ENCODE measurements at regions not wholly inside any gene's neighbourhood (a gene's known extent, or its start where the extent isn't known, plus 50 kb on each side); places are given as distances from the start of the nearest gene placed in this dataset.

DNA sequence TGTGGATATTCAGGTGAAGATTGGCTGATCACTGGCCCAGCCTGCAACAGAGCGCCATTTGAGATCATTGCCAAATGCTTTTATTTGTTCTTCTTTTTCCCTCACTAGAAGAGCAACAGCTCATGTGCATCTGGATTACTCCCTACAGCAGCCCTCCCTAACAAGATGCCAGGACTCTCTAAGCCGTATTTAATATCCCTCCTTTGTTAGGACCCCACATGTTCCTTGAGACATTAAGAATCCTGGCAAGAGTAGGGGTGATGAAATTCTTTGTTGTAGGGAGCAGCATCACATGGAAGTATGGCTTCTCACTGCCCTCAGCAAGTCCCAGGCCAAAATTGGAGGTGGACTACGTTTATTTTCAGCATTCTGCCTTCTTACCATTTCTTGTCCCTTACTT, 167.8 kb downstream of the PAX1 start:
- Mint-ChIP-seq H3K4me3 (no peak overlapping the region), H3K27me3 (ENCODE audit: low read depth) (no peaks in the 10 kb centered on the region), H3K9me3 (ENCODE audit: insufficient read depth) (no peaks in the 10 kb centered on the region), H3K27ac (no peak overlapping the region), H3K4me1 (ENCODE audit: low read depth) (no peaks in the 10 kb centered on the region), H3K36me3 (ENCODE audit: low read depth) (no peaks in the 10 kb centered on the region)
- ATAC-seq = no peak
- DNase-seq = no peak
- CTCF ChIA-PET = no interaction called here
- POLR2A ChIA-PET = no interaction called here

DNA sequence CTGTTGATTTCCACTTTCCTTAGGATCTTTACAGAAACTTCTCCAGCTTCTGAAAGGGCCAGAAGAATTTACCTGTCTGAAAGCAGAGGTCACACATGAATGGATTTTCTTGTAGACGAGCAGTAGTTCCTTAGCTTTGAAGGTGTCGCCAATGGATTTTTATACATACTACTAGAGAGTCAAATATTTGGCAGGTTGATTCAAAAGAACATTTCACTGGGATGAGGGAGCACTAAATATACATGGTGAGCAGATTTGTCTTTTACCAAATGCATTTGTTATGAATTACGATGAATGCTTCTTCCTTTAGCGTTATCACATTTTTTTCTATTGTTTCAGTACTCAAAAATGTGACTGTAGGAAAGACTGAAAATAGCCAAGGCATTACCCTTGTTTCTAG, 162.3 kb downstream of the PAX1 start:
- H3K27me3 Mint-ChIP-seq (ENCODE audit: low read depth) = no peaks in the 10 kb centered on the region
- ChIA-PET CTCF (no interaction called here), POLR2A (no interaction called here)
- H3K4me3 Mint-ChIP-seq = no peak overlapping the region
- H3K27ac Mint-ChIP-seq = no peak overlapping the region
- H3K4me1 Mint-ChIP-seq (ENCODE audit: low read depth) = no peaks in the 10 kb centered on the region
- DNase-seq = no peak
- H3K9me3 Mint-ChIP-seq (ENCODE audit: insufficient read depth) = peaks cover 8% of the 10 kb centered on the region
- no peak for ATAC-seq
- H3K36me3 Mint-ChIP-seq (ENCODE audit: low read depth) = no peaks in the 10 kb centered on the region

DNA sequence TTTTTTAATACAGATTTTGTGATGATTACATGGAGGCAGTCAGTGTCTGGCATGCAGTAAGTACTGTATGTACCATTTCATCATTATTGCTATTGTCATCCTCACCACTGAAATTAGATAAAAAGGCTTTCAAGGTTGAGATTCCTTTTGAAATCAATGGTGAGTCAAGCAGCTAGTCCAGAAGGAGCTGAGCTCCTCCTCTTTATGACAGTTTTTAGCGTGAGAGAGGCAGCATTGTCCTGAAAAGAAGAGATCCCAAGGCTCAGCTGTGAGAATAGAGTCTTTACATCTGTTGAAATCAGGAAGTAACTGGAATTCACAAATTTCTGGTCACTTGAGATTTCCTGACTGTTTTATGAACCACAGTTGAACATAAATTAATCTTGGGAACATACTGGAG, 161.9 kb downstream of the PAX1 start:
- ChIA-PET CTCF (no interaction called here), POLR2A (no interaction called here)
- DNase-seq (no peak), ATAC-seq (no peak)
- no peaks in the 10 kb centered on the region for H3K27me3 Mint-ChIP-seq (ENCODE audit: low read depth)
- H3K4me3 Mint-ChIP-seq = no peak overlapping the region
- no peaks in the 10 kb centered on the region for H3K4me1 Mint-ChIP-seq (ENCODE audit: low read depth)
- peaks cover 8% of the 10 kb centered on the region for H3K9me3 Mint-ChIP-seq (ENCODE audit: insufficient read depth)
- no peak overlapping the region for H3K27ac Mint-ChIP-seq
- H3K36me3 Mint-ChIP-seq (ENCODE audit: low read depth) = no peaks in the 10 kb centered on the region

DNA sequence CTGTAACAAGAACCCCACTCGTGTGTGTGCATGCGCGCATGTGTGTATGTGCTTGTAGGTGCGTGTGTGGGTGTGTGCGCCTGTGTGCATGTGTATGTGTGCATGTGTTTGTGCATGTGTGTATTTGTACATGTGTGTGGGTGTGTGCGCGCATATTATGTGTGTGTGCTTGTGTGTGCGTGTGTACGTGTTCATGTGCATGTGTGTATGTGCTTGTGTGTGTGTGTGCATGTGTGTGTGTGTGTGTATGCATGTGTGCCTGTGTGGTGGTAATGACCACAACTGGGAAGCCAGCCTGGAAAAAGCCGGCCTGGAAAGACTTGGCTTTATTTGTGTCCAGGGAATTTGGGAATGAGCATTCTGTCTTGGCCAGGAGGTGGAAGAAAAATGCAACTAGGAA, 157.5 kb downstream of the PAX1 start:
- H3K27me3 Mint-ChIP-seq (ENCODE audit: low read depth) = no peaks in the 10 kb centered on the region
- DNase-seq = no peak
- CTCF ChIA-PET = no interaction called here
- no peaks in the 10 kb centered on the region for H3K4me1 Mint-ChIP-seq (ENCODE audit: low read depth)
- no peak overlapping the region for H3K4me3 Mint-ChIP-seq
- POLR2A ChIA-PET = no interaction called here
- peaks cover 17% of the 10 kb centered on the region for H3K9me3 Mint-ChIP-seq (ENCODE audit: insufficient read depth)
- H3K36me3 Mint-ChIP-seq (ENCODE audit: low read depth) = no peaks in the 10 kb centered on the region
- no peak overlapping the region for H3K27ac Mint-ChIP-seq
- no peak for ATAC-seq

DNA sequence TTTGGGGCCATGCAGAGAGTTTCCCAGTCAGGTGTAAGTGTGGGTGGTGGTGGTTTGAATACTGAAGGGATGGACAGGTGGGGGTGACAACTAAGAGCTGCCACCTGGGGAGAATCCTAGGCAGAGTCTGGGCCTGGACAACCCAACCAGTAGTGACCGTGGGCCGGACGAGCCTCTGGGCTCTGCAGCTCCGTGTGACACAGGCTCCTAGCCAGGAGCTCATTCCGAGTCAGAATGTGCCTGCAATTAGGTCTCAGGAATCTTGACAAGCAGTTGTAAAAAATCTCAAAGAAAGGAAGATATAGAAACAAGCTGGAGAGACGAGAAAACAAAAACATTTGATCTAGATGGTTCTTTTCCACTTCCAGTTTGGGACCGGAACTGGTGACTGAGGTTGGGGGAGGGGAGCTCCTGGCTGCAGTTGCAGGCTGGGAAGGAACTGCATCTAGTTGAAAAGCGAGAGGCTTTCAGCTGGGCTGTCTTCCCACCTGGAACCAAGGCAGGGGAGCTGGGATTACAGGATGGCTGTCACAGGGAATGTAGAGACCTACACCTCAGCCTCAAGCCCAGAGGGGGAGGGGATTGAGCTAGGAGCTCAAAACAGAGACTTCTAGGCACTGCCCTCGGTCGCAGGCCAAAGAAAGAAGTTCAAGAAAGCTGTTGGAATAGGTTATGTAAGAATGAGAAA, 156.9 kb downstream of the PAX1 start:
- CTCF ChIA-PET = no interaction called here

DNA sequence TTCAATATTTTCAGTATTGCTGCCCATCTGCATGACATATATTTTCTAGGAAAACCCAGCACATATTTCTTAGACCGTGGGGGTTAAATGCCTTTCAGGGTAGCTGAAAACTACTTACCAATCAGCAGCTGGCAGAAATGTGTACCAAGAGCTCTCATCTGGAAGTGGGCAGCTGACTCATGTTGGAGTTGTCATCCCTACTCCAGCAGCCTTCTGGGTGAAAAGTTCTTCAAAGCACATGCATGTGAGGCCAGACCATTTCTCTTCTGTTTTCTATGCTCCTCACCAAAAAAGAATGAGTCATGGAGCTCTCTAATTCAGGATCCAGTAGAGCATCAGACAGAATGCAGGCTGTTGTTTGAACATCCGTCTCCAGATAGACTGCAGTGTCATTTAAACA, 135.5 kb downstream of the PAX1 start:
- H3K36me3 Mint-ChIP-seq (ENCODE audit: low read depth) = no peaks in the 10 kb centered on the region
- ChIA-PET CTCF (no interaction called here), POLR2A (no interaction called here)
- no peak overlapping the region for H3K27ac Mint-ChIP-seq
- no peaks in the 10 kb centered on the region for H3K4me1 Mint-ChIP-seq (ENCODE audit: low read depth)
- H3K4me3 Mint-ChIP-seq = no peak overlapping the region
- no peaks in the 10 kb centered on the region for H3K9me3 Mint-ChIP-seq (ENCODE audit: insufficient read depth)
- H3K27me3 Mint-ChIP-seq (ENCODE audit: low read depth) = no peaks in the 10 kb centered on the region
- ATAC-seq = no peak
- DNase-seq = no peak

More for the DNA sequence above, 156.9 kb downstream of the PAX1 start:
- Mint-ChIP-seq H3K27me3 (ENCODE audit: low read depth) (no peaks in the 10 kb centered on the region), H3K4me1 (ENCODE audit: low read depth) (no peaks in the 10 kb centered on the region), H3K9me3 (ENCODE audit: insufficient read depth) (peaks cover 17% of the 10 kb centered on the region), H3K36me3 (ENCODE audit: low read depth) (no peaks in the 10 kb centered on the region), H3K4me3 (no peak overlapping the region), H3K27ac (no peak overlapping the region)
- DNase-seq (no peak), ATAC-seq (no peak)
- POLR2A ChIA-PET = no interaction called here

DNA sequence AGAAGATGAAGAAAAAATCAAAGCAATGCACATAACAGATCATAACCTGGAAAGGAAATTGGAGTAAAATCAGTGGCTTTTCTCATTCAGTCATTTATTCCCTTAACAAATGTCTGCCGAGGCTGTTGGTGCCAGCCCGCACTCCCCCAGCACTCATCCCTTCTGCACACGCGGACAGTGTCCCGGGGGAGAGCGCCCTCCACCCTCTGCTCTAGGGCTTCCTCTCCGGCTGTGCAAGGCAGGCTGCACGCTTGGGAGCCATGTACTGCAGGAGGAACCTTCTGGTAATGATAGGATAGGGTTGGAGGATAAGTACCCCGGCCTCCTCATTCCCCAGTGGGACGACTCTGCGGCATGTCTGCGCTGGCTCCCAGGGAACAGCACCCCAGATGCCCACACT, 134.5 kb downstream of the PAX1 start:
- DNase-seq = no peak

DNA sequence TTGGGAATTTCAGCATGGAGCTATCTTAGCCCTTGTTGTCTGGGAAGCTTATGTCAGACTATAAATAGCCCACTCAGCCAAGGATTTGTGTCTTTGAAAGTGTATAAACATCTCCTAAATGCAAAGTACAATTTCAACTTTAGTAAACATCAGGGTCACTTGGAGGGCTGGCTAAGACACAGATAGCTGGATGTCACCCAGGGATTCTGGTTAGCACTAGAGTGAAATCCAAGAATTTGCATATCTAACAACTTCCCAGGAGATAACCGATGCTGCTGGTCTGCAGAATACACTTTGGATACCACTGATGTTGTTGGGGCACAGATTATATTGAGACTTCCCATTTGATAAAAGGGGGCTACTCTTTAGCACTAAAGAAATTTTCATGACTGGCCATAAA, 130.9 kb downstream of the PAX1 start:
- no peaks in the 10 kb centered on the region for H3K9me3 Mint-ChIP-seq (ENCODE audit: insufficient read depth)
- no peaks in the 10 kb centered on the region for H3K36me3 Mint-ChIP-seq (ENCODE audit: low read depth)
- CTCF ChIA-PET = no interaction called here
- no peaks in the 10 kb centered on the region for H3K4me1 Mint-ChIP-seq (ENCODE audit: low read depth)
- H3K4me3 Mint-ChIP-seq = no peak overlapping the region
- DNase-seq (no peak), ATAC-seq (no peak)
- POLR2A ChIA-PET = no interaction called here
- H3K27ac Mint-ChIP-seq = no peak overlapping the region
- H3K27me3 Mint-ChIP-seq (ENCODE audit: low read depth) = no peaks in the 10 kb centered on the region

More for the DNA sequence above, 134.5 kb downstream of the PAX1 start:
- no peaks in the 10 kb centered on the region for H3K9me3 Mint-ChIP-seq (ENCODE audit: insufficient read depth)
- H3K4me1 Mint-ChIP-seq (ENCODE audit: low read depth) = no peaks in the 10 kb centered on the region
- H3K27me3 Mint-ChIP-seq (ENCODE audit: low read depth) = no peaks in the 10 kb centered on the region
- no peak overlapping the region for H3K4me3 Mint-ChIP-seq
- no peak overlapping the region for H3K27ac Mint-ChIP-seq
- ChIA-PET POLR2A (no interaction called here), CTCF (no interaction called here)
- no peaks in the 10 kb centered on the region for H3K36me3 Mint-ChIP-seq (ENCODE audit: low read depth)
- ATAC-seq = no peak

DNA sequence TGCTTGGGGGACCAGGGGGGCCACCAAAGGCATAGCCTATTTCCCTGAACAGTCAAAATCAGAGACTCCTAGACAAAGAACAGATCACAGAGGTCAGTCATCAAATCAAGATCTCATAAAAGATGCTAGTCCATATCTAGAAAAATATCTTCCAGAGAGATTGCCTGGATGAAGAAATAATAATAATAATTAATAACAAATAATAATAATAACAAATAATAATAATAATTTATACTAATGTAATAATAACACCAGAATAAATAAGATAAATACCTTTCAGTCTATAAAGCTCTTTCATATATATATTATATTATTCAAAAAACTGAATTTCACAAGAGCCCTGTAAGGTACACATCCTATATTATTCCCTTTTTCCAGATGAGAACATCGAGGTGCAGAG, 129.6 kb downstream of the PAX1 start:
- no peak for ATAC-seq
- no peak for DNase-seq
- H3K4me3 Mint-ChIP-seq = no peak overlapping the region
- H3K36me3 Mint-ChIP-seq (ENCODE audit: low read depth) = no peaks in the 10 kb centered on the region
- H3K4me1 Mint-ChIP-seq (ENCODE audit: low read depth) = no peaks in the 10 kb centered on the region
- CTCF ChIA-PET = no interaction called here
- no peaks in the 10 kb centered on the region for H3K27me3 Mint-ChIP-seq (ENCODE audit: low read depth)
- POLR2A ChIA-PET = no interaction called here
- no peak overlapping the region for H3K27ac Mint-ChIP-seq
- no peaks in the 10 kb centered on the region for H3K9me3 Mint-ChIP-seq (ENCODE audit: insufficient read depth)

DNA sequence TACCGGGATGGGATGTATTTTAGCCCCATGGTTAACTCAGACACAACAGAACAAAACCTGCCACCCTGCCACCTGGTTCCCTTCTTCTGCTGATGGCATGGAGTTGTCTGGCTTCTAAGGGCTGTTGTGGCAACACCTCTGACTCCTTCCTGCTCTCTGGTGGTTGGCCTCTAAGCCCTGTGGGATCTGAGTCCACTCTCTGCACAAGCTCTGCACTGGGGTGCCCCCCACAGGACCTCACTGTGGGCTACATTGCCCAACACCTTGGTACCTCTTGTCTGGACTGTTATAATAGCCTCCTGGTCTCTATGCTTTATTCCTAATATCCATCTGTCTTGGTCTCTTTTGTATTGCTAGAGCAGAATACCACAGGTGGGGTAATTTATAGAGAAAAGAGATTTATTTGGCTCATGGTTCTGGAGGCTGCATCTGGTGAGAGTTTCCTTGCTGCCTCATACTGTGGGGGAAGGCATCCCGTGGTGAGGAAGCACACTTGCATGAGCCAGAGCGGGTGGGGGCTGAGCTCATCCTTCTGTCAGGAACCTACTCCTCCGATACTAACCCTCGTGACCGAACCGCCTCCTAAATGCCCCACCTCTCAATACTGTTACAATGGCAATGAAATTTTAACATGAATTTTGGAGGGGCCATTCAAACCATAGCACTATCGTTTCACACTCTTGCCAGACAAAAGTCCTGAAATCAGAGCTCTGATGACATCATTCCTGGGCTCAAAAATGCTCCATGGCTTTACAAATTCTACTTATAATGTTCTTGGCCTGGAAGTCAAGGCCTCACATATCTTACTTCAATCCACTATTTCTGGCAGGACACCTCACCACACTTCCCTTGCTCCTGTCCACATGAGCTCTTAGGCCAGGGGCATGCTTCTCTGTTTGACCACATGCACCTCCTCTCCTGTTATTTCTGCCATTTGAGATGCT, 127.2 kb downstream of the PAX1 start:
- Mint-ChIP-seq H3K4me1 (ENCODE audit: low read depth) (no peaks in the 10 kb centered on the region), H3K4me3 (no peak overlapping the region), H3K36me3 (ENCODE audit: low read depth) (no peaks in the 10 kb centered on the region), H3K27me3 (ENCODE audit: low read depth) (no peaks in the 10 kb centered on the region), H3K27ac (no peak overlapping the region), H3K9me3 (ENCODE audit: insufficient read depth) (no peaks in the 10 kb centered on the region)
- ChIA-PET CTCF (no interaction called here), POLR2A (no interaction called here)
- ATAC-seq (no peak), DNase-seq (no peak)

DNA sequence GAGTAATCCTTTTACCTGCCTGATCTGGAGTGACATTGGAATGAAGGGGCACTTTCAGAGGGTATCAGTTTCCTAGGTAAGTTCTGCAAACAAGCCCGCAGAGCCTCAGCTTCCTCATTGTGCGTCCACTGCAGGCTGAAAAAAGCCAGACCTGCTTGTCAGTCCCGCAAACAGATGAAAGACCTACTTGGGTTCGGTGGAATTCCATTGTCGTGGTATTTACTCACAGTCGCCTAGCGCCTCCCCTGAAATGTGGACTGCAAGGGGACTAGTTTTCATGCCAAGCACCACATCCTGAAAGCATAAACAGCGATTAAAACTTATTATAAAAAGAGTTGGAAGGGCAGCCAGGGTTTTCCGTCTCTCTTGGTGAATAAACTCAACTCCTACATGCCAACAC, 121.5 kb downstream of the PAX1 start:
- Mint-ChIP-seq H3K36me3 (ENCODE audit: low read depth) (no peaks in the 10 kb centered on the region), H3K9me3 (ENCODE audit: insufficient read depth) (no peaks in the 10 kb centered on the region), H3K27ac (no peak overlapping the region), H3K4me3 (no peak overlapping the region), H3K4me1 (ENCODE audit: low read depth) (no peaks in the 10 kb centered on the region), H3K27me3 (ENCODE audit: low read depth) (no peaks in the 10 kb centered on the region)
- ATAC-seq (no peak), DNase-seq (no peak)
- ChIA-PET POLR2A (no interaction called here), CTCF (no interaction called here)

DNA sequence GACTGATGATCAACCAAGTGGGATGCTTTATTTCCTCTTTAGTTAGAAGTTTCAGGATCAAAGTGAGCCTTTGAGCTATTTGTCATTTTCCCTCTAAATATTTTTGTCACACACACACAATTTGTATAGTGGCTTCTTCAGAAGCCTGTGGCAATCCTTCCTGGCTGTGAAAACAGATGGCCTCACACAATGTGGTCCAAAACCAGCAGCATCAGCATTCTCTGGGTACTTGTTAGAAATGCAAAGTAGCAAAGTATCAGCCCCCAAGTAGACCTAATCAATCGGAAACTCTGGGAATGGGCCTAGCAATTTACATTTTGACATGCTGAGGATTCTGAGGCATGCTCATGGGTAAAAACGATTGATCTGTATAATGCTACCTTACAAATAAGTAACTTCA, 115.9 kb downstream of the PAX1 start:
- POLR2A ChIA-PET = no interaction called here
- Mint-ChIP-seq H3K9me3 (ENCODE audit: insufficient read depth) (no peaks in the 10 kb centered on the region), H3K27me3 (ENCODE audit: low read depth) (no peaks in the 10 kb centered on the region), H3K27ac (no peak overlapping the region), H3K4me3 (no peak overlapping the region), H3K36me3 (ENCODE audit: low read depth) (no peaks in the 10 kb centered on the region), H3K4me1 (ENCODE audit: low read depth) (no peaks in the 10 kb centered on the region)
- DNase-seq (no peak), ATAC-seq (no peak)
- CTCF ChIA-PET = no interaction called here

DNA sequence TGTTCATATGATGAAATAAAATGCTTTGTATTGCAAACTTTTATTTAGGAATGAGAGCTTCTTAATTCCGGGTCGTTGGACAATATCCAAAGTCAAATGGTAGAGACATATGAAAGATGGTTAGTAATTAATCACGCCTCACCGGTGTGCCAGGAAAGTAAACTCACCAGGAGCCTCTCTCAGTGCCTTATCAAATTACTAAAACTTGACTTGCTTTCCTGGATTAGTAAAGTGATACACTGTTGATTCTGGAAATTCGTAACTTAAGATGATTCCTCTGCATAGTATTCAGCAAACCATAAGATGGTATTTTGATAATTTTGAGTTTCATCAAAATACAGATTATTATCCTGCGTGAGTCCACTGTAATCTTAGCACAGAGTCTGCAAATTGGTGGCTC, 115.2 kb downstream of the PAX1 start:
- no peak for ATAC-seq

More for the DNA sequence above, 115.2 kb downstream of the PAX1 start:
- Mint-ChIP-seq H3K27ac (no peak overlapping the region), H3K36me3 (ENCODE audit: low read depth) (no peaks in the 10 kb centered on the region), H3K4me3 (no peak overlapping the region), H3K4me1 (ENCODE audit: low read depth) (no peaks in the 10 kb centered on the region), H3K27me3 (ENCODE audit: low read depth) (no peaks in the 10 kb centered on the region), H3K9me3 (ENCODE audit: insufficient read depth) (no peaks in the 10 kb centered on the region)
- ChIA-PET CTCF (no interaction called here), POLR2A (no interaction called here)
- DNase-seq = no peak
